ENCODE measurements at regions not wholly inside any gene's neighbourhood (a gene's known extent, or its start where the extent isn't known, plus 50 kb on each side); places are given as distances from the start of the nearest gene placed in this dataset.

GRCh38 chr10:28354511-28354910 lies 51.6 kb upstream of the MPP7 start:
- H3K27ac ChIP-seq (replicated peaks in 1 of 4), result no peak overlapping the region
- H3K4me3 ChIP-seq, result no peak overlapping the region
- TF ChIP-seq POLR2A (IDR thresholded peaks at IDR 0.05; ENCODE audit: low read depth) (no peak), EP300 (IDR thresholded peaks at IDR 0.05) (no peak), POLR2AphosphoS5 (IDR thresholded peaks at IDR 0.05) (no peak), CTCF (IDR thresholded peaks at IDR 0.05) (no peak)
- H3K9me3 ChIP-seq, result no peaks in the 10 kb centered on the region
- intact Hi-C loops (cut with DNase I), result no loop called here
- no peaks in the 10 kb centered on the region for H3K36me3 ChIP-seq
- no peaks in the 10 kb centered on the region for H3K4me1 ChIP-seq
- H3K27me3 ChIP-seq, result no peaks in the 10 kb centered on the region
- DNase-seq (ENCODE audit: extremely low spot score), result no peak
- 79% methylated on average over 4 of the region's 4 CpGs for whole genome bisulfite sequencing

- H3K36me3 ChIP-seq, result no peaks in the 10 kb centered on the region
- no peak overlapping the region for H3K27ac ChIP-seq (replicated peaks in 1 of 4)
- no peak overlapping the region for H3K4me3 ChIP-seq
- no peaks in the 10 kb centered on the region for H3K9me3 ChIP-seq
- TF ChIP-seq EP300 (IDR thresholded peaks at IDR 0.05) (no peak), POLR2AphosphoS5 (IDR thresholded peaks at IDR 0.05) (no peak), POLR2A (IDR thresholded peaks at IDR 0.05; ENCODE audit: low read depth) (no peak), CTCF (IDR thresholded peaks at IDR 0.05) (no peak)
- no peak for DNase-seq (ENCODE audit: extremely low spot score)
- no peaks in the 10 kb centered on the region for H3K4me1 ChIP-seq
- WGBS, result 82% methylated on average over 2 of the region's 2 CpGs
- no peaks in the 10 kb centered on the region for H3K27me3 ChIP-seq
- intact Hi-C loops (cut with DNase I), result no loop called here
Measured at GRCh38 chr10:28355376-28355775, 52.5 kb upstream of the MPP7 start.

- Histone ChIP-seq H3K9me3 (no peaks in the 10 kb centered on the region), H3K4me3 (no peak overlapping the region), H3K36me3 (no peaks in the 10 kb centered on the region), H3K4me1 (no peaks in the 10 kb centered on the region), H3K27ac (replicated peaks in 1 of 4) (no peak overlapping the region), H3K27me3 (no peaks in the 10 kb centered on the region)
- 94% methylated on average over 3 of the region's 3 CpGs for WGBS
- intact Hi-C loops (cut with DNase I), result no loop called here
- no peak for TF ChIP-seq POLR2AphosphoS5 (IDR thresholded peaks at IDR 0.05)
- no peak for TF ChIP-seq POLR2A (IDR thresholded peaks at IDR 0.05; ENCODE audit: low read depth)
- no peak for TF ChIP-seq EP300 (IDR thresholded peaks at IDR 0.05)
- TF ChIP-seq CTCF (IDR thresholded peaks at IDR 0.05), result no peak
- DNase-seq (ENCODE audit: extremely low spot score), result no peak
Measured at GRCh38 chr10:28359334-28359733, 56.5 kb upstream of the MPP7 start.

GRCh38 chr10:28360175-28360574 lies 57.3 kb upstream of the MPP7 start:
- H3K4me3 ChIP-seq, result no peak overlapping the region
- no peaks in the 10 kb centered on the region for H3K9me3 ChIP-seq
- TF ChIP-seq POLR2A (IDR thresholded peaks at IDR 0.05; ENCODE audit: low read depth) (no peak), POLR2AphosphoS5 (IDR thresholded peaks at IDR 0.05) (no peak), EP300 (IDR thresholded peaks at IDR 0.05) (no peak), CTCF (IDR thresholded peaks at IDR 0.05) (no peak)
- no peak for DNase-seq (ENCODE audit: extremely low spot score)
- H3K27me3 ChIP-seq, result no peaks in the 10 kb centered on the region
- 73% methylated on average over 4 of the region's 4 CpGs for WGBS
- intact Hi-C loops (cut with DNase I), result no loop called here
- H3K36me3 ChIP-seq, result no peaks in the 10 kb centered on the region
- H3K27ac ChIP-seq (replicated peaks in 1 of 4), result no peak overlapping the region
- H3K4me1 ChIP-seq, result no peaks in the 10 kb centered on the region

- intact Hi-C loops (cut with DNase I), result no loop called here
- Histone ChIP-seq H3K4me3 (no peak overlapping the region), H3K4me1 (no peaks in the 10 kb centered on the region), H3K27me3 (no peaks in the 10 kb centered on the region), H3K36me3 (no peaks in the 10 kb centered on the region), H3K9me3 (no peaks in the 10 kb centered on the region), H3K27ac (replicated peaks in 1 of 4) (no peak overlapping the region)
- no peak for DNase-seq (ENCODE audit: extremely low spot score)
- TF ChIP-seq EP300 (IDR thresholded peaks at IDR 0.05) (no peak), CTCF (IDR thresholded peaks at IDR 0.05) (no peak), POLR2A (IDR thresholded peaks at IDR 0.05; ENCODE audit: low read depth) (no peak), POLR2AphosphoS5 (IDR thresholded peaks at IDR 0.05) (no peak)
Measured at GRCh38 chr10:28363376-28363775, 60.5 kb upstream of the MPP7 start.
